ENCODE measurements at regions not wholly inside any gene's neighbourhood (a gene's known extent, or its start where the extent isn't known, plus 50 kb on each side); places are given as distances from the start of the nearest gene placed in this dataset.
A peak's percentile ranks its signal among the peaks of the same experiment; 100 is the strongest.

GRCh38 chr4:17241835-17242234 is 270.1 kb downstream of the QDPR start:
- TF ChIP-seq FOXM1 (IDR thresholded peaks at IDR 0.05; ENCODE audit: borderline replicate concordance, low read depth) (no peak), EP300 (IDR thresholded peaks at IDR 0.05; ENCODE audit: borderline replicate concordance) (no peak), EGR1 (IDR thresholded peaks at IDR 0.05) (no peak), TAF1 (IDR thresholded peaks at IDR 0.05; ENCODE audit: low read depth) (no peak), NFIC (IDR thresholded peaks at IDR 0.05) (no peak)

- no peak for TF ChIP-seq YY1 (IDR thresholded peaks at IDR 0.05; ENCODE audit: low read depth)
- TF ChIP-seq NFIC (IDR thresholded peaks at IDR 0.05): peak; percentile 22; the same call in 1 of the 2 replicates
These were observed 273.3 kb downstream of the QDPR start for GRCh38 chr4:17238633-17239032.

GRCh38 chr4:17236686-17237085 is 275.2 kb downstream of the QDPR start:
- TF ChIP-seq CREB1 (IDR thresholded peaks at IDR 0.05; ENCODE audit: low read depth): no peak
- no peak for TF ChIP-seq EGR1 (IDR thresholded peaks at IDR 0.05)
- TF ChIP-seq TCF12 (IDR thresholded peaks at IDR 0.05; ENCODE audit: low read depth): no peak
- TF ChIP-seq NFIC (IDR thresholded peaks at IDR 0.05): no peak
- TF ChIP-seq FOXM1 (IDR thresholded peaks at IDR 0.05; ENCODE audit: borderline replicate concordance, low read depth): no peak

GRCh38 chr4:17234678-17235077 is 277.2 kb downstream of the QDPR start:
- no peak for TF ChIP-seq REST (IDR thresholded peaks at IDR 0.05; ENCODE audit: low read depth)
- TF ChIP-seq YY1 (IDR thresholded peaks at IDR 0.05; ENCODE audit: low read depth): no peak
- no peak for TF ChIP-seq CEBPB (IDR thresholded peaks at IDR 0.05)
- no peak for TF ChIP-seq TEAD4 (IDR thresholded peaks at IDR 0.05)
- TF ChIP-seq MAX (IDR thresholded peaks at IDR 0.05): no peak
- TF ChIP-seq TCF12 (IDR thresholded peaks at IDR 0.05; ENCODE audit: low read depth): no peak

- TF ChIP-seq CEBPB (IDR thresholded peaks at IDR 0.05) (no peak), MAX (IDR thresholded peaks at IDR 0.05) (no peak), TAF1 (IDR thresholded peaks at IDR 0.05; ENCODE audit: low read depth) (no peak), TCF12 (IDR thresholded peaks at IDR 0.05; ENCODE audit: low read depth) (no peak), USF1 (IDR thresholded peaks at IDR 0.05) (no peak), YY1 (IDR thresholded peaks at IDR 0.05; ENCODE audit: low read depth) (no peak), ZBTB7A (IDR thresholded peaks at IDR 0.05; ENCODE audit: low read depth) (no peak), EGR1 (IDR thresholded peaks at IDR 0.05) (no peak)
These were observed 279.2 kb downstream of the QDPR start for GRCh38 chr4:17232566-17233253.

GRCh38 chr4:17230727-17231126 is 281.2 kb downstream of the QDPR start:
- TF ChIP-seq CREB1 (IDR thresholded peaks at IDR 0.05; ENCODE audit: low read depth): no peak

GRCh38 chr4:17220816-17221215 is 291.1 kb downstream of the QDPR start:
- TF ChIP-seq FOXM1 (IDR thresholded peaks at IDR 0.05; ENCODE audit: borderline replicate concordance, low read depth) (no peak), EP300 (IDR thresholded peaks at IDR 0.05; ENCODE audit: borderline replicate concordance) (no peak), REST (IDR thresholded peaks at IDR 0.05; ENCODE audit: low read depth) (no peak), ZBTB7A (IDR thresholded peaks at IDR 0.05; ENCODE audit: low read depth) (no peak), TEAD4 (IDR thresholded peaks at IDR 0.05) (no peak), NFIC (IDR thresholded peaks at IDR 0.05) (no peak), EGR1 (IDR thresholded peaks at IDR 0.05) (no peak), MAX (IDR thresholded peaks at IDR 0.05) (no peak), CEBPB (IDR thresholded peaks at IDR 0.05) (no peak)

- TF ChIP-seq REST (IDR thresholded peaks at IDR 0.05; ENCODE audit: low read depth) (no peak), RAD21 (IDR thresholded peaks at IDR 0.05; ENCODE audit: low read depth) (no peak)
These were observed 293.1 kb downstream of the QDPR start for GRCh38 chr4:17218786-17219185.

Measured in Ishikawa (cell line).